HEK293T (cell line): ENCODE measurements at regions not wholly inside any gene's neighbourhood (a gene's known extent, or its start where the extent isn't known, plus 50 kb on each side); places are given as distances from the start of the nearest gene placed in this dataset.

Experiments used
- ARNT ChIP-seq: fragments of 450-650 bp; IDR thresholded peaks from 2 replicates; pipeline ENCODE4 v1.6.1; 2017; ENCODE audit warnings: mild to moderate bottlenecking
- BHLHE40 ChIP-seq: fragments of 450-650 bp; IDR thresholded peaks from 2 replicates; pipeline ENCODE4 v1.6.1; 2016; ENCODE audit warnings: mild to moderate bottlenecking, moderate library complexity, borderline replicate concordance
- FOXK2 ChIP-seq: fragments of 450-650 bp; IDR thresholded peaks from 2 replicates; pipeline ENCODE4 v1.6.1; 2016; ENCODE audit warnings: mild to moderate bottlenecking
- HDGF ChIP-seq: fragments of 450-650 bp; IDR thresholded peaks from 2 replicates; pipeline ENCODE4 v1.6.1; 2017; ENCODE audit warnings: antibody characterized with exemption, borderline replicate concordance
- NFRKB ChIP-seq: fragments of 450-650 bp; IDR thresholded peaks from 2 replicates; pipeline ENCODE4 v1.6.1; 2016; ENCODE audit warnings: mild to moderate bottlenecking, moderate library complexity
- SP1 ChIP-seq: fragments of 450-650 bp; IDR thresholded peaks from 2 replicates; pipeline ENCODE4 v1.6.1; 2017
- SUZ12 ChIP-seq: fragments of 450-650 bp; IDR thresholded peaks from 2 replicates; pipeline ENCODE4 v1.6.1; 2016; ENCODE audit warnings: mild to moderate bottlenecking
- TARDBP ChIP-seq: fragments of 450-650 bp; IDR thresholded peaks from 2 replicates; pipeline ENCODE4 v1.6.1; 2016
- ZNF384 ChIP-seq: fragments of 450-650 bp; IDR thresholded peaks from 2 replicates; pipeline ENCODE4 v1.6.1; 2016
- TF ChIP-seq, protein P1 (sequence below): fragments of 450-650 bp; IDR thresholded peaks from 2 replicates; pipeline ENCODE4 v1.6.1; 2016

DNA sequence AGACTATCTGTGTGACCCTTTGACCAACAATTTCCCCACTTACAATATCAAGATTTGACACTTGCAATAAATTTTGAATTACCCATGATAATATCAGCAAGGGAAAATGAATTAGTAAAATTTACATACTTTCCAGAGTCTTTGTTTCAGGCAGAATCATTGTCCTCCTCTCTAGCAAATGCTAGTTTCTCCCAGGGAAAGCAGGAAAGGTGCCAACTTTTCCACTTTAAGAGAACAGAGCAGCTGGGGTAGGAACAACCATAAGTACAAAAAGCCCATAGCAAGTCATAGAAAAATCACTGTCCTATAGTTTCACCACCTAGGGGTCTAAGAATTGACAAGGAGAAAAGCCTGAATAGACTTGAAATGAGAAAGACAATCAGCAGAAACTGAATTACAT is 67.1 kb upstream of the GUCA2B start:
- TF ChIP-seq SP1 (no peak), TARDBP (no peak), HDGF (no peak), ARNT (no peak), FOXK2 (no peak), BHLHE40 (no peak), NFRKB (no peak), SUZ12 (no peak), ZNF384 (no peak)
- TF ChIP-seq, protein P1, sequence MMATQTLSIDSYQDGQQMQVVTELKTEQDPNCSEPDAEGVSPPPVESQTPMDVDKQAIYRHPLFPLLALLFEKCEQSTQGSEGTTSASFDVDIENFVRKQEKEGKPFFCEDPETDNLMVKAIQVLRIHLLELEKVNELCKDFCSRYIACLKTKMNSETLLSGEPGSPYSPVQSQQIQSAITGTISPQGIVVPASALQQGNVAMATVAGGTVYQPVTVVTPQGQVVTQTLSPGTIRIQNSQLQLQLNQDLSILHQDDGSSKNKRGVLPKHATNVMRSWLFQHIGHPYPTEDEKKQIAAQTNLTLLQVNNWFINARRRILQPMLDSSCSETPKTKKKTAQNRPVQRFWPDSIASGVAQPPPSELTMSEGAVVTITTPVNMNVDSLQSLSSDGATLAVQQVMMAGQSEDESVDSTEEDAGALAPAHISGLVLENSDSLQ, result no peak
